MCF 10A (cell line): ENCODE measurements at regions not wholly inside any gene's neighbourhood (a gene's known extent, or its start where the extent isn't known, plus 50 kb on each side); places are given as distances from the start of the nearest gene placed in this dataset.

ENCODE experiments used
- BruUV-seq: library from RNA; stranded (reverse); fragments of 400-500 nt; replicated peaks from 2 replicates; lab custom pipeline; 2021; lab: Mats Ljungman, UMichigan
- CTCF ChIA-PET: fragments of 300-600 bp; sonication (Branson Sonifier 250); formaldehyde crosslinking; extraction: SDS; loops from one replicate; lab custom pipeline; 2021; ENCODE audit warnings: antibody characterized with exemption, inconsistent platforms; lab: Yijun Ruan, JAX
- POLR2A ChIA-PET: fragments of 300-600, 350-650 bp; sonication (Branson Sonifier 250); formaldehyde crosslinking; extraction: SDS; loops from one replicate; lab custom pipeline; 2020; ENCODE audit warnings: antibody characterized with exemption, inconsistent platforms; lab: Yijun Ruan, JAX
- DNase-seq: peaks from one replicate; pipeline ENCODE4 v3.0.0-alpha.2; 2018; ENCODE audit not compliant: unreplicated experiment
- H3K27ac Mint-ChIP-seq: one replicate; pipeline ENCODE4 v1.8.0; 2022; ENCODE audit warnings: mild to moderate bottlenecking, low read depth, mixed read lengths; ENCODE audit not compliant: unreplicated experiment
- H3K27me3 Mint-ChIP-seq: one replicate; pipeline ENCODE4 v1.8.0; 2022; ENCODE audit warnings: mixed read lengths; ENCODE audit not compliant: insufficient read depth, unreplicated experiment
- H3K36me3 Mint-ChIP-seq: one replicate; pipeline ENCODE4 v1.8.0; 2022; ENCODE audit warnings: mild to moderate bottlenecking, moderate library complexity, mixed read lengths; ENCODE audit not compliant: insufficient read depth, unreplicated experiment
- H3K4me1 Mint-ChIP-seq: one replicate; pipeline ENCODE4 v1.8.0; 2022; ENCODE audit warnings: mixed read lengths; ENCODE audit not compliant: insufficient read depth, unreplicated experiment
- H3K4me3 Mint-ChIP-seq: one replicate; pipeline ENCODE4 v1.8.0; 2022; ENCODE audit warnings: mild to moderate bottlenecking, moderate library complexity, mixed read lengths; ENCODE audit not compliant: unreplicated experiment
- H3K9me3 Mint-ChIP-seq: one replicate; pipeline ENCODE4 v1.8.0; 2022; ENCODE audit warnings: mixed read lengths; ENCODE audit not compliant: unreplicated experiment
- intact Hi-C: fragments of 100-400 bp; cut with micrococcal nuclease; formaldehyde crosslinking; loops from 2 replicates; pipeline ENCODE4 v1.14.1; 2022
- TF ChIP-seq, protein P1 (sequence below): fragments of 200-600 bp; IDR thresholded peaks from one replicate; pipeline ENCODE4 v1.8.0; 2022; ENCODE audit warnings: antibody characterized with exemption, mild to moderate bottlenecking; ENCODE audit not compliant: unreplicated experiment

DNA sequence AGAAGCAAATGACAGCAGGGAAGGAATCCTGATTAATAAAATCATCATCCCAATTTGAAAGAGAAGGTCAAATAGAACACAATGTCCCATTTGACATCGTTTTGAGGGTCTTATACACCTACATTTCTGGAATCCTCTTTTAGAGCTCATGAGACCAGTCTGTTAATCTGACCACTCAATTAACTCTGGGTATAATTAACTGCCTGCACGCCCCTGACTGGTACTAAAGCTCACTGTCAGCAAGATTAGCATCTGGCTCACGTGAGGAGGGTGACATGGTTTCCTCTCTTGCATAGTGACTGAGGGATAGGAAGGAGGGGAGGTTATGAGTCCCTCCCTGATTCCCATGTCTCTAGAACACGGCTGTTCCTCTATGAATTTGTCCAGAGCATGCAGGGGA is 124.3 kb downstream of the ICOS start:
- TF ChIP-seq, protein P1, sequence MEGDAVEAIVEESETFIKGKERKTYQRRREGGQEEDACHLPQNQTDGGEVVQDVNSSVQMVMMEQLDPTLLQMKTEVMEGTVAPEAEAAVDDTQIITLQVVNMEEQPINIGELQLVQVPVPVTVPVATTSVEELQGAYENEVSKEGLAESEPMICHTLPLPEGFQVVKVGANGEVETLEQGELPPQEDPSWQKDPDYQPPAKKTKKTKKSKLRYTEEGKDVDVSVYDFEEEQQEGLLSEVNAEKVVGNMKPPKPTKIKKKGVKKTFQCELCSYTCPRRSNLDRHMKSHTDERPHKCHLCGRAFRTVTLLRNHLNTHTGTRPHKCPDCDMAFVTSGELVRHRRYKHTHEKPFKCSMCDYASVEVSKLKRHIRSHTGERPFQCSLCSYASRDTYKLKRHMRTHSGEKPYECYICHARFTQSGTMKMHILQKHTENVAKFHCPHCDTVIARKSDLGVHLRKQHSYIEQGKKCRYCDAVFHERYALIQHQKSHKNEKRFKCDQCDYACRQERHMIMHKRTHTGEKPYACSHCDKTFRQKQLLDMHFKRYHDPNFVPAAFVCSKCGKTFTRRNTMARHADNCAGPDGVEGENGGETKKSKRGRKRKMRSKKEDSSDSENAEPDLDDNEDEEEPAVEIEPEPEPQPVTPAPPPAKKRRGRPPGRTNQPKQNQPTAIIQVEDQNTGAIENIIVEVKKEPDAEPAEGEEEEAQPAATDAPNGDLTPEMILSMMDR = no peak
- BruUV-seq = no TSS peak
- no peaks in the 10 kb centered on the region for H3K36me3 Mint-ChIP-seq
- ChIA-PET CTCF (no interaction called here), POLR2A (interaction anchor here (0.6 kb wide), 1 partner anchor 58 kb away, joined by 3 read pairs; no protein-coding TSS in a partner anchor)
- peaks cover under 1% of the 10 kb centered on the region for H3K27me3 Mint-ChIP-seq
- H3K9me3 Mint-ChIP-seq = no peaks in the 10 kb centered on the region
- H3K27ac Mint-ChIP-seq = no peak overlapping the region
- DNase-seq = no peak
- no peak overlapping the region for H3K4me3 Mint-ChIP-seq
- intact Hi-C loops = no loop called here
- H3K4me1 Mint-ChIP-seq = no peaks in the 10 kb centered on the region

DNA sequence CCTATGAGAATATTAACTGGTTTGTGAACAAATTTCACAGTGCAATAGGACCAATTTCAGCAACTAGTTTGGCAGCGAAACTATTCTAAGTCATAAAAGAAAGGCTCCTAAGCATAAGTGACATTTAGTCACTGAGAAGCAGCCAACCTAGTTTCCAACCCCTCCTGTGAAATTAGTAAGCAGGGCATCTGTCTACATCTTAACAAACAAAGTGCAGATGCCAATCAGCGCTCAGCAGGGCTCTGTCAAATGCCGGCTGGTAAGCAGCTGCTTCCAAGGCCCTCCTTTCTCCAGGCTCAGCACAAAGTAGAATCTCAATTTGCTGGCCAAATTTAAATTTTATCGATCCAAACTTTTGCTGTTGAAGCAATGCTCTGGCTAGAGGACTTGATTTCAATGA is 124.7 kb downstream of the ICOS start:
- Mint-ChIP-seq H3K4me3 (no peak overlapping the region), H3K27me3 (no peaks in the 10 kb centered on the region), H3K9me3 (no peaks in the 10 kb centered on the region), H3K27ac (no peak overlapping the region), H3K4me1 (no peaks in the 10 kb centered on the region), H3K36me3 (no peaks in the 10 kb centered on the region)
- DNase-seq = no peak
- BruUV-seq = no TSS peak
- TF ChIP-seq, protein P1 = no peak
- POLR2A ChIA-PET = no interaction called here
- intact Hi-C loops = no loop called here
- CTCF ChIA-PET = no interaction called here

DNA sequence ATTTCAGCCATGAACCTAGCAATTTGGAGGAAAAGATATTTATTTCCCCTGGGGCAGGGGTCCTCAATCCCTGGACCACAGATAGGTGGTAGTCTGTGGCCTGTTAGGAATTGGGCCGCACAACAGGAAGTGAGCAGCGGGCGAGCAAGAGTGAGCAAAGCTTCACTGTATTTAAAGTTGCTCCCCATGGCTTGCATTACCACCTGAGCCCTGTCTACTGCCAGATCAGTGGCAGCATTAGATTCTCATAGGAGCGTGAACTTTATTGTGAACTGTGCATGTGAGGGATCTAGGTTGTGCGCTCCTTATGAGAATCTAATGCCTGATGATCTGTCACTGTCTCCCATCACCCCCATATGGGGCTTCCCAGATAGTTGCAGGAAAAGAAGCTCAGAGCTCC is 127.6 kb downstream of the ICOS start:
- Mint-ChIP-seq H3K36me3 (no peaks in the 10 kb centered on the region), H3K27ac (no peak overlapping the region), H3K27me3 (peaks cover 3% of the 10 kb centered on the region), H3K4me1 (no peaks in the 10 kb centered on the region), H3K9me3 (no peaks in the 10 kb centered on the region), H3K4me3 (no peak overlapping the region)
- intact Hi-C loops = no loop called here
- TF ChIP-seq, protein P1 = no peak
- no TSS peak for BruUV-seq
- ChIA-PET POLR2A (no interaction called here), CTCF (no interaction called here)
- DNase-seq = no peak

DNA sequence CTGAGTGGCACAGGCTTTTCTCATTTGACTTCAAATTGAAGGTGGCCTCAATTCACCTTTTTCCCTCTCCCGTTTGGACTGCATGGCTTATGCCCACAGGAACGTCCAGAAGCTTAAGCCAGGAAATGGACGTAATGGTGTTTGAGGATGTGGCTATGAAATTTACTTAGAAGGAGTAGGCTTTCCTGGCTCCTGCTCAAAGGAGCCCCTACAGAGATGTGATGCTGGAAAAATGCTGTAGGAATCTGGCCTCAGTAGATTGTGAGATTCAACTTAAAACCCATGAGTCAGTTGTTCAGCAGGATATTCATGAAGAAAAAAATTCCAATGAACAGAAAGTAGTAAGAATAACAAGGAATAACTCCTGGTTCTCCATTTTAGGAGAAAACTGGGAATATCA is 129.0 kb downstream of the ICOS start:
- CTCF ChIA-PET = interaction anchor here (0.5 kb wide), 1 partner anchor 63 kb away, joined by 3 read pairs; no protein-coding TSS in a partner anchor
- H3K4me3 Mint-ChIP-seq = no peak overlapping the region
- DNase-seq = no peak
- POLR2A ChIA-PET = no interaction called here
- H3K4me1 Mint-ChIP-seq = no peaks in the 10 kb centered on the region
- H3K9me3 Mint-ChIP-seq = no peaks in the 10 kb centered on the region
- no peaks in the 10 kb centered on the region for H3K36me3 Mint-ChIP-seq
- H3K27ac Mint-ChIP-seq = no peak overlapping the region
- H3K27me3 Mint-ChIP-seq = peaks cover 18% of the 10 kb centered on the region
- intact Hi-C loops = no loop called here
- no TSS peak for BruUV-seq
- TF ChIP-seq, protein P1 = no peak
